ENCODE measurements at regions not wholly inside any gene's neighbourhood (a gene's known extent, or its start where the extent isn't known, plus 50 kb on each side); places are given as distances from the start of the nearest gene placed in this dataset.

DNA sequence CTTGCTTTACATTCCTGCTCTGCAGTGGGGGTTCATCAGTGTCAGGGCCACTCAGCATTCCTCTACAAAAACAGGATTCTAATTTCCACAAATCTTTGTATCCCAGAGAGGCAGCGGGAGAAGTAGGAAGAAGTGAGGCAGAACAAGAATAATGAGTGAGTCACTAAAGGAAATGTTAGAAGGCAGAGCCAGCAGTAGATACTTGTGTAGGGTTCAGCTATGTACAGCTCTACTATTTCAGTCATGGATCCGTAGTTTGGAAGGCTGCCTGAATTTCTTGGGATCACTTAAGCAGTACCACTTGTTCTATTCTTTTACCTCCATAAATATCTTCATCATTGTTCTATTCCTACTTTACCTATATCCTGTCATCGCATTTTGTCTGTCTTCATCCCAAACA, 246.3 kb upstream of the TLE4 start:
- no peaks in the 10 kb centered on the region for H3K36me3 ChIP-seq (ENCODE audit: insufficient read depth, low read length)
- Mint-ChIP-seq H3K27ac (ENCODE audit: unreplicated experiment) (no peak overlapping the region), H3K4me3 (ENCODE audit: unreplicated experiment) (no peak overlapping the region)

GRCh38 chr9:79329861-79330260, 241.9 kb upstream of the TLE4 start:
- H3K36me3 Mint-ChIP-seq (ENCODE audit: low read depth, unreplicated experiment): no peaks in the 10 kb centered on the region
- no peaks in the 10 kb centered on the region for H3K79me2 ChIP-seq (ENCODE audit: insufficient read depth, low read length)
- FAIRE-seq (no peak), DNase-seq (ENCODE audit: low read depth) (peak; percentile 54)
- H3K27me3 ChIP-seq (ENCODE audit: insufficient read depth, low read length): no peaks in the 10 kb centered on the region
- H3K4me1 ChIP-seq (ENCODE audit: insufficient read depth, low read length): no peaks in the 10 kb centered on the region
- no peak overlapping the region for H2AFZ ChIP-seq (ENCODE audit: low read depth, low read length)
- no peaks in the 10 kb centered on the region for H3K9me3 ChIP-seq (ENCODE audit: insufficient read depth, low read depth, low read length)
- no peaks in the 10 kb centered on the region for H3K36me3 ChIP-seq (ENCODE audit: insufficient read depth, low read length)
- no peak overlapping the region for H3K27ac Mint-ChIP-seq (ENCODE audit: unreplicated experiment)
- H3K27ac ChIP-seq (ENCODE audit: low read depth, low read length): no peak overlapping the region
- peaks cover 8% of the 10 kb centered on the region for H3K4me1 Mint-ChIP-seq (ENCODE audit: low read depth, unreplicated experiment)
- no peak overlapping the region for H3K4me2 ChIP-seq (ENCODE audit: low read length)
- no peak overlapping the region for H3K4me3 ChIP-seq (ENCODE audit: insufficient read depth, low read depth, low read length)
- H3K4me3 Mint-ChIP-seq (ENCODE audit: unreplicated experiment): no peak overlapping the region
- H3K9me3 Mint-ChIP-seq (ENCODE audit: unreplicated experiment): peaks cover under 1% of the 10 kb centered on the region
- no peaks in the 10 kb centered on the region for H4K20me1 ChIP-seq (ENCODE audit: insufficient read depth, low read length)
- TF ChIP-seq CTCF (IDR thresholded peaks at IDR 0.05; ENCODE audit: insufficient read depth, low read depth, low read length): no peak
- TF ChIP-seq EZH2 (IDR thresholded peaks at IDR 0.05; ENCODE audit: insufficient read depth, low read length): no peak
- H3K27me3 Mint-ChIP-seq (ENCODE audit: low read depth, unreplicated experiment): no peaks in the 10 kb centered on the region
- no peak overlapping the region for H3K9ac ChIP-seq (ENCODE audit: low read length)

More for the DNA sequence above, 246.3 kb upstream of the TLE4 start:
- TF ChIP-seq CTCF (IDR thresholded peaks at IDR 0.05; ENCODE audit: insufficient read depth, low read depth, low read length): no peak
- no peak for TF ChIP-seq EZH2 (IDR thresholded peaks at IDR 0.05; ENCODE audit: insufficient read depth, low read length)
- H3K4me1 Mint-ChIP-seq (ENCODE audit: low read depth, unreplicated experiment): peaks cover 6% of the 10 kb centered on the region
- Histone ChIP-seq H3K4me3 (ENCODE audit: insufficient read depth, low read depth, low read length) (no peak overlapping the region), H3K4me1 (ENCODE audit: insufficient read depth, low read length) (no peaks in the 10 kb centered on the region), H3K79me2 (ENCODE audit: insufficient read depth, low read length) (no peaks in the 10 kb centered on the region), H3K27me3 (ENCODE audit: insufficient read depth, low read length) (no peaks in the 10 kb centered on the region), H3K27ac (ENCODE audit: low read depth, low read length) (no peak overlapping the region), H3K9me3 (ENCODE audit: insufficient read depth, low read depth, low read length) (no peaks in the 10 kb centered on the region), H4K20me1 (ENCODE audit: insufficient read depth, low read length) (no peaks in the 10 kb centered on the region), H2AFZ (ENCODE audit: low read depth, low read length) (no peak overlapping the region), H3K9ac (ENCODE audit: low read length) (no peak overlapping the region), H3K4me2 (ENCODE audit: low read length) (peak overlapping the region; percentile 8)
- no peaks in the 10 kb centered on the region for H3K36me3 Mint-ChIP-seq (ENCODE audit: low read depth, unreplicated experiment)
- H3K9me3 Mint-ChIP-seq (ENCODE audit: unreplicated experiment): peaks cover 2% of the 10 kb centered on the region
- FAIRE-seq (peak; percentile 75), DNase-seq (ENCODE audit: low read depth) (peak; percentile 56)
- H3K27me3 Mint-ChIP-seq (ENCODE audit: low read depth, unreplicated experiment): no peaks in the 10 kb centered on the region

DNA sequence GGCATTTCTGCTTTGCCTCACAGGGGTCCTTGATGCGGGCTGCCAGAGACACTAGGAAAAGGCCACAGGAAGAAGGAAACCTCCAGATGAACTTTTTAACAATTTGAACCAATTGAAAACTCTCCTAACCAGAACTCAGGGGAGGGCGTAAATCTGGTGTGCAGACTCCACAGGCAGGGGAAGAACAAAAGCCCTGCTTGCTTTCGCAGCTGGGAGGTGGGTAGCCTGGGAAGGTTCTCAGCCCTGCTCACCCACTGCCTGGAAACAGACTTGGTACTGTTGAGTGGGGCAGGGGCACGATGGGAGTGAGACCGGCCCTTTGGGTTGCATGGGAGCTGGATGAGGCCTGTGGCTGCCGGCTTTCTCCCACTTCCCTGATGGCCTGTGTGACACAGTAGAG, 237.8 kb upstream of the TLE4 start:
- H4K20me1 ChIP-seq (ENCODE audit: insufficient read depth, low read length): no peaks in the 10 kb centered on the region
- H2AFZ ChIP-seq (ENCODE audit: low read depth, low read length): no peak overlapping the region
- no peaks in the 10 kb centered on the region for H3K36me3 ChIP-seq (ENCODE audit: insufficient read depth, low read length)
- no peaks in the 10 kb centered on the region for H3K36me3 Mint-ChIP-seq (ENCODE audit: low read depth, unreplicated experiment)
- FAIRE-seq (no peak), DNase-seq (ENCODE audit: low read depth) (no peak)
- no peaks in the 10 kb centered on the region for H3K79me2 ChIP-seq (ENCODE audit: insufficient read depth, low read length)
- H3K27ac ChIP-seq (ENCODE audit: low read depth, low read length): no peak overlapping the region
- peaks cover 7% of the 10 kb centered on the region for H3K9me3 Mint-ChIP-seq (ENCODE audit: unreplicated experiment)
- TF ChIP-seq EZH2 (IDR thresholded peaks at IDR 0.05; ENCODE audit: insufficient read depth, low read length) (no peak), CTCF (IDR thresholded peaks at IDR 0.05; ENCODE audit: insufficient read depth, low read depth, low read length) (no peak)
- H3K4me3 ChIP-seq (ENCODE audit: insufficient read depth, low read depth, low read length): no peak overlapping the region
- peaks cover 3% of the 10 kb centered on the region for H3K4me1 Mint-ChIP-seq (ENCODE audit: low read depth, unreplicated experiment)
- H3K9ac ChIP-seq (ENCODE audit: low read length): no peak overlapping the region
- H3K27me3 ChIP-seq (ENCODE audit: insufficient read depth, low read length): no peaks in the 10 kb centered on the region
- peaks cover 4% of the 10 kb centered on the region for H3K9me3 ChIP-seq (ENCODE audit: insufficient read depth, low read depth, low read length)
- no peaks in the 10 kb centered on the region for H3K27me3 Mint-ChIP-seq (ENCODE audit: low read depth, unreplicated experiment)
- no peak overlapping the region for H3K27ac Mint-ChIP-seq (ENCODE audit: unreplicated experiment)
- no peak overlapping the region for H3K4me2 ChIP-seq (ENCODE audit: low read length)
- H3K4me1 ChIP-seq (ENCODE audit: insufficient read depth, low read length): no peaks in the 10 kb centered on the region
- H3K4me3 Mint-ChIP-seq (ENCODE audit: unreplicated experiment): no peak overlapping the region

Data from astrocyte (in vitro differentiated cells and primary cell).